Osteocyte (in vitro differentiated cells): ENCODE measurements at regions not wholly inside any gene's neighbourhood (a gene's known extent, or its start where the extent isn't known, plus 50 kb on each side); places are given as distances from the start of the nearest gene placed in this dataset.

Experiments
- DNase-seq: peaks from one replicate; pipeline ENCODE4 v3.0.0; 2021; ENCODE audit warnings: mixed read lengths; ENCODE audit not compliant: unreplicated experiment; ENCODE audit errors: extremely low spot score
- H3K27ac Mint-ChIP-seq: one replicate; pipeline ENCODE4 v1.8.0; 2021; ENCODE audit warnings: mild to moderate bottlenecking, mixed read lengths; ENCODE audit not compliant: unreplicated experiment
- H3K27me3 Mint-ChIP-seq: one replicate; pipeline ENCODE4 v1.8.0; 2021; ENCODE audit warnings: mixed read lengths; ENCODE audit not compliant: unreplicated experiment
- H3K36me3 Mint-ChIP-seq: one replicate; pipeline ENCODE4 v1.8.0; 2021; ENCODE audit warnings: mixed read lengths; ENCODE audit not compliant: unreplicated experiment
- H3K4me1 Mint-ChIP-seq: one replicate; pipeline ENCODE4 v1.8.0; 2021; ENCODE audit warnings: mixed read lengths; ENCODE audit not compliant: unreplicated experiment
- H3K4me3 Mint-ChIP-seq: one replicate; pipeline ENCODE4 v1.8.0; 2021; ENCODE audit warnings: mild to moderate bottlenecking, moderate library complexity, mixed read lengths; ENCODE audit not compliant: unreplicated experiment
- H3K9me3 Mint-ChIP-seq: one replicate; pipeline ENCODE4 v1.8.0; 2021; ENCODE audit warnings: mixed read lengths; ENCODE audit not compliant: unreplicated experiment
- TF ChIP-seq, protein P1 (sequence below): fragments of 200-600 bp; sonication (generic); IDR thresholded peaks from 2 replicates; pipeline ENCODE4 v1.5.0; 2021; ENCODE audit warnings: antibody characterized with exemption, mild to moderate bottlenecking, moderate library complexity

DNA sequence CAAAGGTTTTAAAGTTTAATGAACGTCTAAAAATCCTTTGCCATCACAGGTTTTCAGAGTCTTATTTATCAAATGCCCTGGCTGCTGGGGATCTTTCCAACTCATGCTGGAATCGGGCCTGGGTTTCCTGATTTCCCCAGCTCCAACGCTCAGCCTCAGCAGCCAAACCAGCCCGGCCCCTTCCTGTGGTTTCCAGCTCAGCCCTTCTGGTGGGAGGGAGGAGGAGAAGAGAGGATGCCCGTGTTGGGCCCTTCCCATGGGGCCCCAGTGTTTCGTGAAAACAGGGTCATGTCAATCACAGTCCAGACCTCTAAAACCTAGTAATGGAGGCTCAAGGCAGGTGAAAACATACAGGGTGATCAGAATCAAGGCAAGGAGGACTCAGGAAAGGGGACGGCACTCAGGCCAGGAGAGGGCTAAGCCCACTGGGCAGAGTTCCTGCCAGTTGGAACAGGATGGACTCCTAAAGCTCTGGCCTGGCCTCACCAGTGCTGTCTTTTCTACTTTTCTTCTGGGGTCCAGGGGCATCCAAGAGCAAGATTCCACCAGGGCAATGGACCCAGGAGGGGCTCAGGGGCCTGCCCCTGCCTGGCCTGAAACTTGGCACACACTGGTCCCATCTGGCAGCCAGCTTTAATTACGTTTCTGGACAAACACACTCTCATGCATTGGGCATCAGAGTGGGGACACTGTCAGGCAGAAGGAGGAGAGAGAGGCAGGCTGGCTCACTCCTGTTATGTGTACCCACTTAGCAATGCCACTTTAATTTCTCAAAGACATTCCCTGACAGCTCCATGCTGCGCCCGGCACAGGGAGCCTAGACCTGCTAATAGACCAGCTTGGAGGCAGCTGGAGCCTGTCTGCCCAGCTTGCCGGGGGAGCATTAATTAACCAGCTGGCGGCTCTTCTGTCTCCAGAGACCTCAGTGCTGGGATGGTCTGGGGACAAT, 194.6 kb downstream of the FAM43A start:
- peaks cover 13% of the 10 kb centered on the region for H3K27me3 Mint-ChIP-seq
- DNase-seq = peak; percentile 75
- H3K4me3 Mint-ChIP-seq = no peak overlapping the region
- H3K4me1 Mint-ChIP-seq = peaks cover 6% of the 10 kb centered on the region
- H3K9me3 Mint-ChIP-seq = peaks cover 11% of the 10 kb centered on the region
- no peak overlapping the region for H3K27ac Mint-ChIP-seq
- TF ChIP-seq, protein P1, sequence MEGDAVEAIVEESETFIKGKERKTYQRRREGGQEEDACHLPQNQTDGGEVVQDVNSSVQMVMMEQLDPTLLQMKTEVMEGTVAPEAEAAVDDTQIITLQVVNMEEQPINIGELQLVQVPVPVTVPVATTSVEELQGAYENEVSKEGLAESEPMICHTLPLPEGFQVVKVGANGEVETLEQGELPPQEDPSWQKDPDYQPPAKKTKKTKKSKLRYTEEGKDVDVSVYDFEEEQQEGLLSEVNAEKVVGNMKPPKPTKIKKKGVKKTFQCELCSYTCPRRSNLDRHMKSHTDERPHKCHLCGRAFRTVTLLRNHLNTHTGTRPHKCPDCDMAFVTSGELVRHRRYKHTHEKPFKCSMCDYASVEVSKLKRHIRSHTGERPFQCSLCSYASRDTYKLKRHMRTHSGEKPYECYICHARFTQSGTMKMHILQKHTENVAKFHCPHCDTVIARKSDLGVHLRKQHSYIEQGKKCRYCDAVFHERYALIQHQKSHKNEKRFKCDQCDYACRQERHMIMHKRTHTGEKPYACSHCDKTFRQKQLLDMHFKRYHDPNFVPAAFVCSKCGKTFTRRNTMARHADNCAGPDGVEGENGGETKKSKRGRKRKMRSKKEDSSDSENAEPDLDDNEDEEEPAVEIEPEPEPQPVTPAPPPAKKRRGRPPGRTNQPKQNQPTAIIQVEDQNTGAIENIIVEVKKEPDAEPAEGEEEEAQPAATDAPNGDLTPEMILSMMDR = no peak
- H3K36me3 Mint-ChIP-seq = peaks cover 2% of the 10 kb centered on the region

DNA sequence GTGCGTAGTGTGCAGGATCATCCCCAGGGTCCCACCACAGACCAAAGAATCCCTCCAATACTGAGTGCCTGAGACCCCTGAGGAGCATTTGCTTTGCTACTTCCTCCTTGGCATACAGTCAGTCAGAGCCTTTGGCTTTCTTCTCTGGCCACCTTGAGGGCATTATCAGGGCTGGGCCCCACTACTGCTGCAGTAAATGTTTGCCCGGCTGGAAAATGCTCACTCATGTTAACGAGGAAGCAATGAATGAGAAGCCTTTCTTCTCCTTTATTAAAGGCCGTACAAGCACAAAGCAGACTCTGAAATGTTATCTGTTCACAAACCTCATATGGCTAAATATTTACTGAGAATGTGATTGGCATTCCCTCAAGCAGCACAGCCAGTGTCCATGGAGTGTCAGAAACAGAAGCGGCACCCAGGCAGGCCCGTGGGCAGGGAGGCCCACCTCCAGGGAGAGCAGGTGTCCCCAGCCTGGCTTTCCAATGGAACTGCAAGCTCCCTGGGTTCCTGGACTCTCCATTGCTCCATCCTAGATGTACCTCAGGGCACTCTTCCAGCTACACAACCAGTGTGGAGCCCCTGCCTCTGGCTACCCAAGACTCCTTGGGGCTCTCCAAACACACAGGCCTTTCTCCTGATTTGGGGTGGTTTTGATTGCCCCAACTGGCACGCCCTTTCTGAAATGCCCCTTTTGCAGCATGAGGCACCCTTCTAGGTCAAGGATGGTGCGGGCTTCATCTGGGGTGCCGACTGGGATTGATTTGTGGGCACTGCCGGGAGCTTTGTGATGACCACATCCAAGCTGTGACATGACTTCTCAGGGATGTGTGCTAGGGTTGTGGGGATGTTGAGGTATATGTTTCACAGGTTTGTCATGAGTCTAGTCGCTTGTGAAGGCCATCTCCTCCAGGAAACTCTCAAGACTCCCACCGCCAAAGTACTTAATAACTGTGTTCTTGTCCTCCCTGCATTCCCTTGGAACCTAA, 195.6 kb downstream of the FAM43A start:
- Mint-ChIP-seq H3K27me3 (peaks cover 14% of the 10 kb centered on the region), H3K4me3 (no peak overlapping the region), H3K36me3 (peaks cover 2% of the 10 kb centered on the region), H3K4me1 (peaks cover 6% of the 10 kb centered on the region), H3K27ac (no peak overlapping the region), H3K9me3 (peaks cover 11% of the 10 kb centered on the region)
- TF ChIP-seq, protein P1 = no peak
- peak; percentile 69 for DNase-seq

DNA sequence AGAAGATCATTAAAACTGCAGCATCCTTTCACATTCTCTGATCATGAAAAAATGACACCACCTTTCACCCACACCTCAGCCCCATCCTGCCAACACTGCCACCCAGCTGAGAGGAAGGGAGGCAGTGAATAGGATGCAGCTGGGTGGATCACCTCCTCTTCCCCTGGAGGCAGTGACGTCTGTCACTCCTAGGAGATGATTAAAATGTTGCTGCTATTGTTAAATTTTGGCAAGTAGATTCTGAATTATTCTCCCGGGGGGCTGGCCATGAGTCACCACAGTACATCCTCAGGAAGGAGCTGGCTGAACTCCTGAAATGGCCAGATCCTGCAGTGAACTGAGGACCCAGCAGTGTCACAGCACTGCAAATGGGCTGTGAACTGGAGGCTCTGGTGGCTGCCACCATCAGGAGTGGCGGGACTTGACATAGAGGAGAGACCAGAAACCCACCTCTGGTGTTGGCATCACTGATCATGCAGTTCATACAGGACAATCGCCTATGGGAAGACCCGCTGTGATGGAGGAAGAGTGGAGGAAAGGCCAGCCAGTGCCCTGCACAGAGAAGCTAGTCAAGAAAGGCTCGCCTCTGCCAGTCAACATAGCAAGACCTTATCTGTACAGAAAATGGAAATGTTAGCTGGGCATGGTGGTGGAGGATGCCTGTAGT, 199.1 kb downstream of the FAM43A start:
- H3K4me1 Mint-ChIP-seq = peaks cover 4% of the 10 kb centered on the region
- no peak overlapping the region for H3K27ac Mint-ChIP-seq
- peak; percentile 69 for DNase-seq
- H3K27me3 Mint-ChIP-seq = peaks cover 7% of the 10 kb centered on the region
- peaks cover 2% of the 10 kb centered on the region for H3K36me3 Mint-ChIP-seq
- H3K4me3 Mint-ChIP-seq = no peak overlapping the region
- peaks cover 15% of the 10 kb centered on the region for H3K9me3 Mint-ChIP-seq
- TF ChIP-seq, protein P1 = no peak

DNA sequence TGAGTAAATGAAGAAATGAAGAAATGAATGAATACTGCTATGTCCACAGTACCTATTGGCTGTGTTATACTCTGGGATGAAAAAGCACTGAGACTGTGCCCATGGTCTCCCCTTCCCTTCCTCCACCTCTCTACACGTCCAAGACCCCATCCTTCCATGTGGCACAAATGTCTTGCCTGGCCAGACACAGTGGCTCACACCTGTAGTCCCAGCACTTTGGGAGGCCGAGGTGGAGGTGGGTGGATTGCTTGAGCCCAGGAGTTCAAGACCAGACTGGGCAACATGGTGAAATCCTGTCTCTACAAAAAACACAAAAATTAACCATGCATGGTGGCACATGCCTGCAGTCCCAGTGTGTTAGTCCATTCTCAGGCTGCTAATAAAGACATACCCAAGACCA, 200.1 kb downstream of the FAM43A start:
- no peak overlapping the region for H3K27ac Mint-ChIP-seq
- DNase-seq = peak; percentile 66
- H3K4me3 Mint-ChIP-seq = no peak overlapping the region
- H3K4me1 Mint-ChIP-seq = no peaks in the 10 kb centered on the region
- H3K36me3 Mint-ChIP-seq = peaks cover 2% of the 10 kb centered on the region
- peaks cover 15% of the 10 kb centered on the region for H3K9me3 Mint-ChIP-seq
- TF ChIP-seq, protein P1 = no peak
- H3K27me3 Mint-ChIP-seq = peaks cover 7% of the 10 kb centered on the region
